ENCODE measurements at regions not wholly inside any gene's neighbourhood (a gene's known extent, or its start where the extent isn't known, plus 50 kb on each side); places are given as distances from the start of the nearest gene placed in this dataset.

GRCh38 chr2:15795426-15795825 lies 144.9 kb upstream of the MYCN start:
- CTCF ChIA-PET = interaction anchor here (0.5 to 1.0 kb wide), 4 partner anchors 11 to 761 kb away, joined by 3 to 4 read pairs (median 3); no protein-coding TSS in a partner anchor

GRCh38 chr2:15796167-15796942 lies 144.0 kb upstream of the MYCN start:
- Histone ChIP-seq H3K4me1 (ENCODE audit: control insufficient read depth, insufficient read depth, low read length) (no peaks in the 10 kb centered on the region), H3K9me3 (ENCODE audit: control insufficient read depth, insufficient read depth, low read depth, low read length) (no peaks in the 10 kb centered on the region), H3K4me3 (ENCODE audit: low read depth, low read length) (no peak overlapping the region), H3K27ac (ENCODE audit: extremely low read depth, low read depth, low read length) (no peak overlapping the region), H3K36me3 (ENCODE audit: control insufficient read depth in 2 of 2, insufficient read depth in 1 of 2, low read length in 2 of 2) (no peaks in the 10 kb centered on the region)
- ChIA-PET POLR2A (no interaction called here), CTCF (interaction anchor here (0.7 to 1.0 kb wide), 2 partner anchors 422 to 486 kb away, joined by 3 read pairs; no protein-coding TSS in a partner anchor)
- TF ChIP-seq ZNF501 (tag by site-specific recombination; IDR thresholded peaks at IDR 0.05) = no peak
- TF ChIP-seq ZNF670 (tag by site-specific recombination; IDR thresholded peaks at IDR 0.05; ENCODE audit: low read depth) = no peak
- no peak for TF ChIP-seq ZNF394 (tag by site-specific recombination; IDR thresholded peaks at IDR 0.05; ENCODE audit: borderline replicate concordance)
- TF ChIP-seq ZNF530 (tag by site-specific recombination; IDR thresholded peaks at IDR 0.05; ENCODE audit: low read depth) = no peak
- TF ChIP-seq ZNF19 (tag by site-specific recombination; IDR thresholded peaks at IDR 0.05; ENCODE audit: low read depth) = no peak
- no peak for TF ChIP-seq ZNF155 (tag by site-specific recombination; IDR thresholded peaks at IDR 0.05)
- TF ChIP-seq ZNF791 (tag by site-specific recombination; IDR thresholded peaks at IDR 0.05) = no peak

More at GRCh38 chr2:15795426-15795825, 144.9 kb upstream of the MYCN start:
- TF ChIP-seq GLI2 (tag by site-specific recombination; IDR thresholded peaks at IDR 0.05; ENCODE audit: borderline replicate concordance, low read depth) = no peak
- no peak for TF ChIP-seq ZNF248 (tag by site-specific recombination; IDR thresholded peaks at IDR 0.05)
- Histone ChIP-seq H3K27ac (ENCODE audit: extremely low read depth, low read depth, low read length) (no peak overlapping the region), H3K9me3 (ENCODE audit: control insufficient read depth, insufficient read depth, low read depth, low read length) (no peaks in the 10 kb centered on the region), H3K4me3 (ENCODE audit: low read depth, low read length) (no peak overlapping the region), H3K36me3 (ENCODE audit: control insufficient read depth in 2 of 2, insufficient read depth in 1 of 2, low read length in 2 of 2) (no peaks in the 10 kb centered on the region), H3K4me1 (ENCODE audit: control insufficient read depth, insufficient read depth, low read length) (no peaks in the 10 kb centered on the region)
- POLR2A ChIA-PET = interaction anchor here (0.9 kb wide), 1 partner anchor 144 kb away, joined by 4 read pairs; the partner anchor contains the start of gene MYCN

DNA sequence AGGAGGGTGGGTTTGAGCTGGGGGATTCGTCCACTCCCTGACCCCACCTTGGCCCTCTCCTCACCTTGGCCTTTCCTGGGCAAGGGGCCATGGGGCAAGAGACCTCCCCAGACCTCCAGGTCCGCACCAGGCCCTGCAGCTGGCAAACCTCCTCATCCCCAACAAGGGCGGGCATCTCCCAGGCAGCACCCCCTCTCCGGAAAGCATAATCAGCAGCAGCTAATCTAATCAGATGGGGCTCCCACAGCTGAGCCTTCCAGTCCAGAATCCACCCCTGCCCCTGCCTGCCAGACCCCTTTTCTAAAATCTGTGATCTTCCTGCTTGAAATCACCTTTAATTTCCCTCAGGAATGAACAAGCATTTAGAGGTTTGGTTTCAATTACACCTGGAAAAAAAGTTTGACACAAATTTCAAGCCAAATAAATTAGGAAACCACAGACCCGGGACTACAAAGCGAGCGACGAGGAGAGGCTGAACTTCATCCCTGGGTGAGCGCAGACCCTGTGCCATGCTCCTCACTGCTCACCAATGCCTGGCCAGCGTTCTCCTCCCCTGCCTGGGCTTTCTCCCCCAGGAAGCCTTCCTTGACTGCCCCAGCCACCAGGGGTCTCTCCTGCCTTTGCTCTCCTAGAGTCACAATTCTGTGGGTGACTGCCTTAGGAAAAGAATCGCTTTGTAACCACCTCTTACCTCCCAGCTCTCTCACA lies 143.0 kb upstream of the MYCN start:
- H3K27ac ChIP-seq (ENCODE audit: extremely low read depth, low read depth, low read length) = no peak overlapping the region
- no peaks in the 10 kb centered on the region for H3K9me3 ChIP-seq (ENCODE audit: control insufficient read depth, insufficient read depth, low read depth, low read length)
- POLR2A ChIA-PET = no interaction called here
- no peak overlapping the region for H3K4me3 ChIP-seq (ENCODE audit: low read depth, low read length)
- CTCF ChIA-PET = interaction anchor here (1.0 to 1.8 kb wide), 3 partner anchors 28 to 485 kb away, joined by 3 to 7 read pairs (median 3); no protein-coding TSS in a partner anchor
- no peaks in the 10 kb centered on the region for H3K36me3 ChIP-seq (ENCODE audit: control insufficient read depth in 2 of 2, insufficient read depth in 1 of 2, low read length in 2 of 2)
- no peaks in the 10 kb centered on the region for H3K4me1 ChIP-seq (ENCODE audit: control insufficient read depth, insufficient read depth, low read length)
- TF ChIP-seq, protein P1, sequence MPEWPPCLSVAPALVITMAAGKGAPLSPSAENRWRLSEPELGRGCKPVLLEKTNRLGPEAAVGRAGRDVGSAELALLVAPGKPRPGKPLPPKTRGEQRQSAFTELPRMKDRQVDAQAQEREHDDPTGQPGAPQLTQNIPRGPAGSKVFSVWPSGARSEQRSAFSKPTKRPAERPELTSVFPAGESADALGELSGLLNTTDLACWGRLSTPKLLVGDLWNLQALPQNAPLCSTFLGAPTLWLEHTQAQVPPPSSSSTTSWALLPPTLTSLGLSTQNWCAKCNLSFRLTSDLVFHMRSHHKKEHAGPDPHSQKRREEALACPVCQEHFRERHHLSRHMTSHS (tag by site-specific recombination; IDR thresholded peaks at IDR 0.05) = no peak
- TF ChIP-seq ZBTB6 (tag by site-specific recombination; IDR thresholded peaks at IDR 0.05) (no peak), ZFP41 (tag by site-specific recombination; IDR thresholded peaks at IDR 0.05; ENCODE audit: borderline replicate concordance) (no peak), HOXA7 (CRISPR knock-in tag; IDR thresholded peaks at IDR 0.05; ENCODE audit: borderline replicate concordance) (no peak), ZNF416 (tag by site-specific recombination; IDR thresholded peaks at IDR 0.05) (no peak), ZBTB48 (tag by site-specific recombination; IDR thresholded peaks at IDR 0.05) (no peak), ZNF239 (tag by site-specific recombination; IDR thresholded peaks at IDR 0.05) (no peak), ZNF23 (tag by site-specific recombination; IDR thresholded peaks at IDR 0.05; ENCODE audit: borderline replicate concordance) (no peak), ZNF354C (tag by site-specific recombination; IDR thresholded peaks at IDR 0.05; ENCODE audit: borderline replicate concordance, low read depth) (no peak), PBX3 (CRISPR knock-in tag; IDR thresholded peaks at IDR 0.05) (no peak), ZNF610 (tag by site-specific recombination; IDR thresholded peaks at IDR 0.05; ENCODE audit: borderline replicate concordance) (no peak), KLF9 (tag by site-specific recombination; IDR thresholded peaks at IDR 0.05; ENCODE audit: low read depth) (no peak), TCF7L2 (IDR thresholded peaks at IDR 0.05; ENCODE audit: borderline replicate concordance, low read depth, low read length) (no peak), ZNF341 (tag by site-specific recombination; IDR thresholded peaks at IDR 0.05; ENCODE audit: low read depth) (no peak), ZNF677 (tag by site-specific recombination; IDR thresholded peaks at IDR 0.05) (no peak)
- TF ChIP-seq, protein P2, sequence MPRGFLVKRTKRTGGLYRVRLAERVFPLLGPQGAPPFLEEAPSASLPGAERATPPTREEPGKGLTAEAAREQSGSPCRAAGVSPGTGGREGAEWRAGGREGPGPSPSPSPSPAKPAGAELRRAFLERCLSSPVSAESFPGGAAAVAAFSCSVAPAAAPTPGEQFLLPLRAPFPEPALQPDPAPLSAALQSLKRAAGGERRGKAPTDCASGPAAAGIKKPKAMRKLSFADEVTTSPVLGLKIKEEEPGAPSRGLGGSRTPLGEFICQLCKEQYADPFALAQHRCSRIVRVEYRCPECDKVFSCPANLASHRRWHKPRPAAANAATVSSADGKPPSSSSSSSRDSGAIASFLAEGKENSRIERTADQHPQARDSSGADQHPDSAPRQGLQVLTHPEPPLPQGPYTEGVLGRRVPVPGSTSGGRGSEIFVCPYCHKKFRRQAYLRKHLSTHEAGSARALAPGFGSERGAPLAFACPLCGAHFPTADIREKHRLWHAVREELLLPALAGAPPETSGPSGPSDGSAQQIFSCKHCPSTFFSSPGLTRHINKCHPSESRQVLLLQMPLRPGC (tag by site-specific recombination; IDR thresholded peaks at IDR 0.05) = no peak
